Ishikawa (cell line): ENCODE measurements at regions not wholly inside any gene's neighbourhood (a gene's known extent, or its start where the extent isn't known, plus 50 kb on each side); places are given as distances from the start of the nearest gene placed in this dataset.

Experiments
- CEBPB ChIP-seq: IDR thresholded peaks from 2 replicates; pipeline ENCODE4 v1.6.1; 2012
- CREB1 ChIP-seq: IDR thresholded peaks from 2 replicates; pipeline ENCODE4 v1.6.1; 2012; ENCODE audit warnings: low read depth
- EGR1 ChIP-seq: IDR thresholded peaks from 2 replicates; pipeline ENCODE4 v1.6.1; 2012
- EP300 ChIP-seq: IDR thresholded peaks from 2 replicates; pipeline ENCODE4 v1.6.1; 2012; ENCODE audit warnings: borderline replicate concordance
- FOXM1 ChIP-seq: IDR thresholded peaks from 2 replicates; pipeline ENCODE4 v1.6.1; 2012; ENCODE audit warnings: low read depth, borderline replicate concordance
- NFIC ChIP-seq: IDR thresholded peaks from 2 replicates; pipeline ENCODE4 v1.6.1; 2012
- RAD21 ChIP-seq: IDR thresholded peaks from 2 replicates; pipeline ENCODE4 v1.6.1; 2012; ENCODE audit warnings: low read depth
- REST ChIP-seq: IDR thresholded peaks from 2 replicates; pipeline ENCODE4 v1.6.1; 2012; ENCODE audit warnings: low read depth, mild to moderate bottlenecking
- TAF1 ChIP-seq: IDR thresholded peaks from 2 replicates; pipeline ENCODE4 v1.6.1; 2012; ENCODE audit warnings: low read depth, mild to moderate bottlenecking
- TCF12 ChIP-seq: IDR thresholded peaks from 2 replicates; pipeline ENCODE4 v1.6.1; 2012; ENCODE audit warnings: low read depth
- TEAD4 ChIP-seq: IDR thresholded peaks from 2 replicates; pipeline ENCODE4 v1.6.1; 2012
- USF1 ChIP-seq: IDR thresholded peaks from 2 replicates; pipeline ENCODE4 v1.6.1; 2012
- YY1 ChIP-seq: IDR thresholded peaks from 2 replicates; pipeline ENCODE4 v1.6.1; 2012; ENCODE audit warnings: low read depth
- ZBTB7A ChIP-seq: IDR thresholded peaks from 2 replicates; pipeline ENCODE4 v1.6.1; 2012; ENCODE audit warnings: low read depth
- TF ChIP-seq, protein P1 (sequence below): IDR thresholded peaks from 2 replicates; pipeline ENCODE4 v1.6.1; 2012

- TF ChIP-seq EP300 (no peak), USF1 (no peak), RAD21 (no peak), REST (no peak), ZBTB7A (no peak), EGR1 (no peak), NFIC (no peak), CREB1 (no peak), TEAD4 (no peak), TCF12 (no peak), FOXM1 (no peak)
- TF ChIP-seq, protein P1, sequence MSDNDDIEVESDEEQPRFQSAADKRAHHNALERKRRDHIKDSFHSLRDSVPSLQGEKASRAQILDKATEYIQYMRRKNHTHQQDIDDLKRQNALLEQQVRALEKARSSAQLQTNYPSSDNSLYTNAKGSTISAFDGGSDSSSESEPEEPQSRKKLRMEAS = no peak
Observed at GRCh38 chr3:26368312-26368711, 254.3 kb upstream of the LRRC3B start.

GRCh38 chr3:26369133-26369532 is 253.4 kb upstream of the LRRC3B start:
- TF ChIP-seq CEBPB = no peak
- TF ChIP-seq ZBTB7A = no peak
- no peak for TF ChIP-seq CREB1
- no peak for TF ChIP-seq EGR1
- no peak for TF ChIP-seq RAD21
- TF ChIP-seq EP300 = no peak
- TF ChIP-seq, protein P1 = no peak
- no peak for TF ChIP-seq USF1
- no peak for TF ChIP-seq FOXM1

GRCh38 chr3:26375843-26376530 is 246.6 kb upstream of the LRRC3B start:
- TF ChIP-seq YY1 (no peak), TAF1 (no peak), USF1 (no peak), REST (no peak), TCF12 (no peak), TEAD4 (no peak), RAD21 (no peak), CREB1 (no peak), NFIC (no peak), CEBPB (no peak), EP300 (no peak), EGR1 (no peak), FOXM1 (no peak), ZBTB7A (no peak)
- TF ChIP-seq, protein P1 = no peak

DNA sequence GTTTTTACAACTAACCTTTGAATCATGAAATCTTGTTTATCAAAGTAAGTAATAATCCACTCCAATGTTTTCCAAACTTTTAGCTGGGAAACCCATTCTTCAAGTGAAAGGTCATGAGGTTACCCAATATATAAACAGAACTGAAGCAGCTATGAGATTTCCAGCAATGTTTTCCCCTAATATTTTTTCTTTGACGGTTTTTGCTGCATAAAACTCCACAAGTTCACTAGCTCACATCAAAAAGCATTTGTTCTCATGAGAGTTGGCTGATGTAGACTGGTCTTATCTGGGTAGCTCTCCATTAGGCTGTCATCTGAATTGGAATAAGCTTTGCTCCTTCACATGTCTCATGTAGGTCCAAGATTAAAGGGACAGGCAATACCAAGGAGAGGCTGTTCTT is 241.2 kb upstream of the LRRC3B start:
- TF ChIP-seq TCF12 (no peak), CEBPB (no peak), FOXM1 (no peak), RAD21 (no peak), CREB1 (no peak), TEAD4 (no peak)
- TF ChIP-seq, protein P1 = no peak

DNA sequence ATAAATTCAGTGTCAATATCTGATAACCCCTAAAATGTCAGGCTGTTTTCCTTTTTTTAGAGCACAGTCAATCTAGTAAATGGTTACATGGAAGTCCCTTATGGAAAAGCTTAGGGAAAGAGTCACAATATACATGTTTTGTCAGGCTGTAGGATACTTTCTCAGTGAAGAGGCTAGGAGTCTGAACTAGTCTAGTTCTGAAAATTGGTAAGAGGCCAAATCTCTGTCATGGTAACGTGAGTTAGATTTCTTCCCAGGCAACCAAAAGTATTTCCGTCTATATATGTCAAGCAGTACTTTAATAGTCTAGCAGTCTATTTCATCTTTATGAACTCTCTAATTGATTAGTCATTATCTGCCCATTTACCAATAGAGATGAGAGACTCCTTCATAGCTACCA is 215.9 kb upstream of the LRRC3B start:
- TF ChIP-seq USF1 (no peak), EGR1 (no peak), CEBPB (no peak), EP300 (no peak), YY1 (no peak), REST (no peak), RAD21 (no peak), TAF1 (no peak), ZBTB7A (no peak), NFIC (no peak), TCF12 (no peak), CREB1 (no peak), TEAD4 (no peak), FOXM1 (no peak)
- TF ChIP-seq, protein P1 = no peak
